ENCODE measurements at regions not wholly inside any gene's neighbourhood (a gene's known extent, or its start where the extent isn't known, plus 50 kb on each side); places are given as distances from the start of the nearest gene placed in this dataset.

- TF ChIP-seq EZH2 (IDR thresholded peaks at IDR 0.05), result no peak
- no peak for TF ChIP-seq POLR2AphosphoS5 (IDR thresholded peaks at IDR 0.05; ENCODE audit: borderline replicate concordance, low read depth, low read length)
These were observed 453.1 kb upstream of the RGMB start for GRCh38 chr5:98320343-98320742.

All from SK-N-MC (cell line).